ENCODE measurements at regions not wholly inside any gene's neighbourhood (a gene's known extent, or its start where the extent isn't known, plus 50 kb on each side); places are given as distances from the start of the nearest gene placed in this dataset.
A peak's percentile ranks its signal among the peaks of the same experiment; 100 is the strongest.
"Not testable (repeated sequence)": the region's sequence is repeated elsewhere in the genome, so short reads cannot be mapped to it uniquely, and the experiment has no call there.

DNA sequence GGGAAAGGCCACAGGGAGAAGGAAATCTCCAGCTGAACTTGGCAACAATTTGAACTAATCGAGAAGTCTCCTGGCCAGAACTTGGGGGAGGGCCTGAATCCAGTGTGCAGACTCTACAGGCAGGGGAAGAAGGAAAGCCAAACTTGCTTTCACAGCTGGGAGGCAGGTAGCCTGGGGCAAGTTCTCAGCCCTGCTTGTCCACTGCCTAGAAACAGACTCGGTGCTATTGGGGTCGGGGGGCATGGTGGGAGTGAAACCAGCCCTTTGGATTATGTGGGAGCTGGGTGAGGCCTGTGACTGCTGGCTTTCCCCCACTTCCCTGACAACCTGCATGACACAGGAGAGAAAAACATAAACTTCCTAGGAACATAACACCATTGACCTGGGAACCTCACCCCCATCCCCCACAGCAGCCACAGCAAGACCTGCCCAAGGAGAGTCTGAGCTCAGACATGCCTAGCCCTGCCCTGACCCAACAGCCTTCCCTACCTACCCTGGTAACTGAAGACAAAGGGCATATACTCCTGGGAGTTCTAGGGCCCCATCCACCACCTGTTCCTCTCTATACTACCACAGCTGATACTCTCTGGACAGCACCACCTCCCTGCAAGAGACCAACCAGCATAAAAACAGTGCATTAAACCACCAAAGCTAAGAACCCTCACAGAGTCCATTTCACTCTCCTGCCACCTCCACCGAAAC, 103.7 kb upstream of the MNS1 start:
- TF ChIP-seq Cebpa-rat (IDR thresholded peaks at IDR 0.05), result no peak
- Histone ChIP-seq H3K36me3 (no peaks in the 10 kb centered on the region), H3K27ac (no peak overlapping the region), H4K20me1 (no peaks in the 10 kb centered on the region), H3K4me2 (no peak overlapping the region), H3K4me1 (no peaks in the 10 kb centered on the region), H3K4me3 (no peak overlapping the region), H3K9me3 (replicated peaks in 1 of 11) (peaks cover 6 to 17% (median 11%) of the 10 kb centered on the region in 11 experiments; a peak in 14 of 22 replicates), H3K9ac (no peak overlapping the region), H3K27me3 (no peaks in the 10 kb centered on the region)

DNA sequence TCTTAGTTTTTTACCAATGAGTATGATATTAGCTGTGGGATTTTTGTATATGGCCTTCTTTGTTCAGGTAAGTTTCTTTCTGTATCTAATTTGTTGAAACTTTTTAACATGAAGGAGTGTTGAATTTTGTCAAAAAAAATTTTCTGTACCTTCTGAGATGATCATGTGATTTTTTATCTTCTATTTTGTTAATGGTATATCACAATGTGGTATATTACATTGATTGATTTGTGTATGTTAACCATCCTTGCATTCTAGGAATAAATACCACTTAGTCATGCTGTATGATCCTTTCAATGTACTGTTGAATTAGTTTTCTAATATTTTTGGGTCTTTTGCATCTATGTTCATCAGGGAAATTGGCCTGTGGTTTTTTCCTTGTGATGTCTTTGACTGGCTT, 92.5 kb upstream of the MNS1 start:
- Histone ChIP-seq H3K4me2 (no peak overlapping the region), H3K36me3 (no peaks in the 10 kb centered on the region), H3K4me1 (peaks cover 0 to 5% (median 0%) of the 10 kb centered on the region in 10 experiments; a peak in 1 of 20 replicates), H4K20me1 (no peaks in the 10 kb centered on the region), H3K9ac (no peak overlapping the region), H3K9me3 (replicated peaks in 1 of 11) (peaks cover 9 to 39% (median 19%) of the 10 kb centered on the region in 11 experiments; a peak in 15 of 22 replicates), H3K4me3 (no peak overlapping the region), H3K27me3 (no peaks in the 10 kb centered on the region), H3K27ac (no peak overlapping the region)
- TF ChIP-seq Cebpa-rat (IDR thresholded peaks at IDR 0.05), result no peak

DNA sequence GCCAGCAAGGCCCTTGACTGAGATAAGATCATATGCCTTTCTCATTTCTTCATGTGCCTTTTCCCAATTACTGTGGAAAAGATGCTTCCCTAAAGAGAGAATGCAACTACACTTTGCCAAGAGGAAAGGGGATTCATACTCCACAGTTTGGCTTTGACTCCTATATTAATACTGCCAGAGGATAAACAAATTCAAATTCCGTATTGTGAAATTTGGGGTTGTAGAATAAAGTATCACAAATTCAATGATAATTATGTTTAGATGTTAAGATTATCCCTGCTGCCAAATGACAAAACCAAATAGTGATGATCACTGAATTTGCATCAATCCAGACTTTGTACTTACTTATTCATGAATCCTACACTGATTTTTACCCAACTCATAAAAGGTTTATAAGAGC, 88.5 kb upstream of the MNS1 start:
- no peak overlapping the region for H3K9ac ChIP-seq
- TF ChIP-seq Cebpa-rat (IDR thresholded peaks at IDR 0.05), result no peak
- H3K27ac ChIP-seq, result no peak overlapping the region
- H3K4me1 ChIP-seq, result peaks cover 0 to 5% (median 0%) of the 10 kb centered on the region in 10 experiments; a peak in 1 of 20 replicates
- peaks cover 0 to 29% (median 16%) of the 10 kb centered on the region in 11 experiments; a peak in 15 of 22 replicates for H3K9me3 ChIP-seq (replicated peaks in 1 of 11)
- H3K4me2 ChIP-seq, result no peak overlapping the region
- H3K27me3 ChIP-seq, result no peaks in the 10 kb centered on the region
- H4K20me1 ChIP-seq, result no peaks in the 10 kb centered on the region
- no peak overlapping the region for H3K4me3 ChIP-seq
- H3K36me3 ChIP-seq, result no peaks in the 10 kb centered on the region

DNA sequence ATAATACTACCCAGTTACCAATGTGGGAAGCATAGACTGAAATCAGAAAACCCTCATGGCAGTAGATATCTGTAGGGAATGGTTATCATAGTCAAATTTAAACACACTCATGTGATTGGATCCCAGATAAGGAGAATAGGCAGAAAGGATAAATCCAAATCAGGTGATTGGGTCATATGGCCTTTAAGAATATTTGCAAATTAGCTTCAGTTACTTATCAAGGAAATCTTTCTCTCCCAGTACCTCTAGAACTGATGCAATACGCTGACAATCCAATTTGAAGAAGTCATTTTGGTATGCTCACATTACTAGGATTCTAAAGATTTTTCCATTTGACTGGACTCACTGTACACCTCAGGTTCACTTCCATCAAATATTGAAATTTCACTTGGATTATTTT, 87.7 kb upstream of the MNS1 start:
- Histone ChIP-seq H3K4me3 (no peak overlapping the region), H3K4me2 (no peak overlapping the region), H3K36me3 (no peaks in the 10 kb centered on the region), H3K9ac (no peak overlapping the region), H3K4me1 (peaks cover 0 to 5% (median 0%) of the 10 kb centered on the region in 10 experiments; a peak in 1 of 20 replicates), H4K20me1 (no peaks in the 10 kb centered on the region), H3K27ac (no peak overlapping the region), H3K27me3 (no peaks in the 10 kb centered on the region), H3K9me3 (replicated peaks in 1 of 11) (peaks cover 0 to 28% (median 15%) of the 10 kb centered on the region in 11 experiments; a peak in 15 of 22 replicates)
- TF ChIP-seq Cebpa-rat (IDR thresholded peaks at IDR 0.05), result no peak

DNA sequence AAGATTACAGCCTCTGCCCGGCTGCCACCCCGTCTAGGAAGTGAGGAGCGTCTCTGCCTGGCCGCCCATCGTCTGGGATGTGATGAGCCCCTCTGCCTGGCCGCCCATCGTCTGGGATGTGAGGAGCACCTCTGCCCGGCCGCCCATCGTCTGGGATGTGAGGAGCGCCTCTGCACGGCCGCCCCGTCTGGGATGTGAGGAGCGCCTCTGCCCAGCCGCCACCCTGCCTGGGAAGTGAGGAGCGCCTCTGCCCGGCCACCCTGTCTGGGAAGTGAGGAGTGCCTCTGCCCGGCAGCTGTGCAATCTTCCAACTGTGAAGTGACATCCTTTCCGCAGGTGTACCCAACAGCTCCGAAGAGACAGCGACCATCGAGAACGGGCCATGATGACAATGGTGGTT, 75.6 kb upstream of the MNS1 start:
- H3K4me2 ChIP-seq, H3K4me3 ChIP-seq, H3K27me3 ChIP-seq, H4K20me1 ChIP-seq, H3K36me3 ChIP-seq, H3K9ac ChIP-seq, H3K27ac ChIP-seq: not testable (repeated sequence)
- Histone ChIP-seq H3K9me3 (replicated peaks in 1 of 11) (peaks cover 24 to 39% (median 30%) of the 10 kb centered on the region in 11 experiments), H3K4me1 (peaks cover 0 to 18% (median 7%) of the 10 kb centered on the region in 10 experiments; a peak in 11 of 20 replicates)

DNA sequence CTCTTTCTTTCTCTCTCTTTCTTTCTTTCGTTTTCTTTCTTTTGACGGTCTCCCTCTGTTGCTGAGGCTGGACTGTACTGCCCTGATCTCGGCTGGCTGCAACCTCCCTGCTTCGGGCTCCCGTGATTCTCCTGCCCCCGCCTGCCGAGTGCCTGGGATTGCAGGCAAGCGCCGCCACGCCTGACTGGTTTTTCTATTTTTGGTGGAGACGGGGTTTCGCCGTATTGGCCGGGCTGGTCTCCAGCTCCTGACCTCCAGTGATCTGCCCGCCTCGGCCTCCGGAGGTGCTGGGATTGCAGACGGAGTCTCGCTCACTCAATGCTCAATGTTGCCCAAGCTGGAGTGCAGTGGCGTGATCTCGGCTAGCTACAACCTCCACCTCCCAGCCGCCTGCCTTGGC, 75.2 kb upstream of the MNS1 start:
- peaks cover 20 to 35% (median 26%) of the 10 kb centered on the region in 11 experiments for H3K9me3 ChIP-seq (replicated peaks in 1 of 11)
- H4K20me1 ChIP-seq, H3K4me3 ChIP-seq, H3K27me3 ChIP-seq, H3K36me3 ChIP-seq, H3K9ac ChIP-seq, H3K27ac ChIP-seq, H3K4me2 ChIP-seq: not testable (repeated sequence)
- H3K4me1 ChIP-seq, result peaks cover 0 to 18% (median 7%) of the 10 kb centered on the region in 10 experiments; a peak in 11 of 20 replicates

DNA sequence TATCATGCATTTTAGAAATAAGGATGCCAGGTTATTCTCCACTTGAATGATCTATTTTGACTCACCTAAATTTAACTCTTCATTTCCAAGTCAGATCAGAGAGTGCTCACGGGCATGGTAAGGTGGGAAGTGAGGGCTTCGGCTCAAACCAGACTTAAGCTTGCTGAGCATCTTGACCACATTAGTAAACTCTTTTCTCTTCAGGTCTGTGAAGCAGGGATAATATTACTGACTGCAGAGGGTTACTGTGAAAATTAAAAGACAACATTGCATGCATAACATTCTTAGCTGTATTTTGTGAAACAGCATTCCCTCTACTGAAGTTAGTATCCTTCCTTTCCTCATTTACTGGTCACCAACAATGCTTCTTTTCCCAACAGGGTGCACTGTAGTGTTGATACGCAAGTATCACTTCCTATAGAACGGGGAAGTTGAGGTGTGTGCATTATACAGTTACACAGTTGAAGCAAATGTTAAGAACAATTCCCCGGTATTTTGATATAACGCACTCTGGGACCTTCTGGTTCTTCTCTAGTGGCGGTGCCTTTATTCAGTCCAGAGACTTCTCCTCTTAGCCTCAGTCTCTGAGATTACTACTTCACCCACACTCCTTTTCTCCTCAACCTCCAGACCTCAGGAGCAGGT, 74.1 kb upstream of the MNS1 start:
- H4K20me1 ChIP-seq, result no peaks in the 10 kb centered on the region
- H3K27me3 ChIP-seq, result no peaks in the 10 kb centered on the region
- peak overlapping the region in 1 of 11 experiments; percentile 48; a peak in 3 of 22 replicates for H3K4me2 ChIP-seq
- H3K9me3 ChIP-seq (replicated peaks in 1 of 11), result peaks cover 8 to 24% (median 15%) of the 10 kb centered on the region in 11 experiments; a peak in 21 of 22 replicates
- no peak overlapping the region for H3K27ac ChIP-seq
- H3K4me1 ChIP-seq, result peaks cover 0 to 29% (median 14%) of the 10 kb centered on the region in 10 experiments; a peak in 14 of 20 replicates
- H3K36me3 ChIP-seq, result no peaks in the 10 kb centered on the region
- no peak for TF ChIP-seq Cebpa-rat (IDR thresholded peaks at IDR 0.05)
- H3K9ac ChIP-seq, result no peak overlapping the region
- no peak overlapping the region for H3K4me3 ChIP-seq

DNA sequence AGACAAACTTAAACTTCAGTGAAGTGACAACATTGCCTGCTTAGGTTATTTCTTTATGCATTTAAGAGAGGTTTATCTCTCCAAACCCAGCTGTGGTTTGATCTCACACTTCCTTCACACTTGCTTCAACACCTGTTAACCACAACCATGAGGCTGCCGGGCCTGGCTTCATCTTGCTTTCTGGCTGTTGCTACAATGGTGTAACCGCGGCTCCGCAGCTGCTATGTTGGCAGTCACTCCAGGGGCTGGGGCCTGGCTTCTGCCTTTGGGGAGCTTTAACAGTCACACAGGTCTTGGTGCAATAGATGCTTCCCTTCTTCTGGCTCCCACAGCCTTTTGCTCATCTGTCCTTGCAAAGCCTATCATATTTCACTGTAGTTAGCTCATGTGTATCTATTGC, 72.9 kb upstream of the MNS1 start:
- H3K27ac ChIP-seq, result no peak overlapping the region
- peaks cover under 1 to 16% (median 11%) of the 10 kb centered on the region in 11 experiments; a peak in 16 of 22 replicates for H3K9me3 ChIP-seq (replicated peaks in 1 of 11)
- no peak overlapping the region for H3K9ac ChIP-seq
- H3K4me1 ChIP-seq, result peaks cover 0 to 41% (median 25%) of the 10 kb centered on the region in 10 experiments; a peak in 16 of 20 replicates
- no peaks in the 10 kb centered on the region for H3K27me3 ChIP-seq
- no peak overlapping the region for H3K4me3 ChIP-seq
- H3K36me3 ChIP-seq, result no peaks in the 10 kb centered on the region
- H4K20me1 ChIP-seq, result no peaks in the 10 kb centered on the region
- TF ChIP-seq Cebpa-rat (IDR thresholded peaks at IDR 0.05), result no peak; a peak in 1 of 22 replicates
- H3K4me2 ChIP-seq, result peak overlapping the region in 7 of 11 experiments; percentile 14 to 52 (median 32); a peak in 11 of 22 replicates

DNA sequence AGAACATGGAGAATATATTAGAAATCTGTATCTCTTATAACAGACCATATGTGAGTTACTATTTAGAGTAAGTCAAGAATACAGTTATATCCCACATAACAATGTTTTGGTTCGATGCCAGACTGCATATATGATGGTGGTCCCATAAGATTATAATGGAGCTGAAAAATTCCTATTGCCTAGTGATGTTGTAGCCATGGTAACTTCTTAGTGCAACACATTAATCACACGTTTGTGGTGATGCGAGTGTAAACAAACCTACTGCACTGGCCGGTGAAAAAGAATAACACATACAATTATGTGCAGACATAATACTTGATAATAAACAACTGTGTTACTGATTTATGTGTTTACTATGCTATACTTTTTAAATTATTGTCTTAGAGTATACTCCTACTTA, 69.8 kb upstream of the MNS1 start:
- H3K4me2 ChIP-seq, result peak overlapping the region in 4 of 11 experiments; percentile 67 to 81 (median 75); a peak in 6 of 22 replicates
- H3K4me1 ChIP-seq, result peaks cover 0 to 57% (median 41%) of the 10 kb centered on the region in 10 experiments; a peak in 16 of 20 replicates
- no peak overlapping the region for H3K4me3 ChIP-seq
- H3K27me3 ChIP-seq, result no peaks in the 10 kb centered on the region
- no peak for TF ChIP-seq Cebpa-rat (IDR thresholded peaks at IDR 0.05)
- no peaks in the 10 kb centered on the region for H3K36me3 ChIP-seq
- no peak overlapping the region for H3K9ac ChIP-seq
- peaks cover 0 to 7% (median 5%) of the 10 kb centered on the region in 11 experiments; a peak in 8 of 22 replicates for H3K9me3 ChIP-seq (replicated peaks in 1 of 11)
- no peaks in the 10 kb centered on the region for H4K20me1 ChIP-seq
- no peak overlapping the region; a peak in 1 of 22 replicates for H3K27ac ChIP-seq
